Natural killer cell (primary cell): ENCODE measurements at regions not wholly inside any gene's neighbourhood (a gene's known extent, or its start where the extent isn't known, plus 50 kb on each side); places are given as distances from the start of the nearest gene placed in this dataset.

Experiments used
- ATAC-seq, 3 donors: fragments of 150-1000 bp in 2 of 3; fragments of 200-7000 bp in 1 of 3; cut with Tn5 transposase; 1 replicate in 1 of 3; 2 replicates in 2 of 3; pipeline ENCODE4 v1.10.0; 2021; ENCODE audit warnings: mild to moderate bottlenecking in 2 of 3, moderate library complexity in 2 of 3
- DNase-seq, 2 donors: peaks; one replicate each; pipeline versions ENCODE4 v3.0.0 to v3.0.0-alpha.2; 2013 to 2021; ENCODE audit warnings: mixed read lengths in 1 of 2
- H3K27ac ChIP-seq: one replicate; pipeline ENCODE4 v1.5.1; 2013; ENCODE audit warnings: mild to moderate bottlenecking, low read length
- H3K27me3 ChIP-seq: one replicate; pipeline ENCODE4 v1.6.1; 2013; ENCODE audit warnings: low read length; ENCODE audit not compliant: control insufficient read depth, insufficient read depth
- H3K36me3 ChIP-seq: one replicate; pipeline ENCODE4 v1.6.1; 2013; ENCODE audit warnings: low read length; ENCODE audit not compliant: control insufficient read depth, insufficient read depth
- H3K4me1 ChIP-seq: one replicate; pipeline ENCODE4 v1.6.1; 2013; ENCODE audit warnings: low read length; ENCODE audit not compliant: control insufficient read depth, insufficient read depth
- H3K4me3 ChIP-seq: one replicate; pipeline ENCODE4 v1.5.1; 2013; ENCODE audit warnings: low read length
- H3K9me3 ChIP-seq: one replicate; pipeline ENCODE4 v1.6.1; 2013; ENCODE audit warnings: low read length; ENCODE audit not compliant: control insufficient read depth, insufficient read depth
- H3K27ac Mint-ChIP-seq, 2 donors: one replicate each; pipeline ENCODE4 v1.8.0; 2022; ENCODE audit warnings: mild to moderate bottlenecking in 2 of 2, mixed read lengths in 2 of 2, moderate library complexity in 1 of 2
- H3K27me3 Mint-ChIP-seq, 2 donors: one replicate each; pipeline ENCODE4 v1.8.0; 2022; ENCODE audit warnings: low read depth in 2 of 2, mixed read lengths in 2 of 2
- H3K36me3 Mint-ChIP-seq: one replicate; pipeline ENCODE4 v1.8.0; 2022; ENCODE audit warnings: mixed read lengths
- H3K4me1 Mint-ChIP-seq, 2 donors: one replicate each; pipeline ENCODE4 v1.8.0; 2022; ENCODE audit warnings: mixed read lengths in 2 of 2
- H3K4me3 Mint-ChIP-seq: one replicate; pipeline ENCODE4 v1.8.0; 2022; ENCODE audit warnings: mild to moderate bottlenecking, moderate library complexity, mixed read lengths
- H3K9me3 Mint-ChIP-seq, 2 donors: one replicate each; pipeline ENCODE4 v1.8.0; 2022; ENCODE audit warnings: mixed read lengths in 2 of 2
- CTCF ChIP-seq: fragments of 200-600 bp; IDR thresholded peaks from one replicate; pipeline ENCODE4 v1.8.0; 2022; ENCODE audit warnings: antibody characterized with exemption
- whole genome bisulfite sequencing: methylation state at CpG from one replicate; pipeline ENCODE4 v1.1.7; 2013; ENCODE audit warnings: missing lambda C conversion rate; ENCODE audit not compliant: insufficient coverage; 5-methylcytosine and 5-hydroxymethylcytosine counted together
- intact Hi-C: fragments of 100-400 bp; cut with micrococcal nuclease; formaldehyde crosslinking; loops from one replicate; pipeline ENCODE4 v1.14.2; 2022

GRCh38 chr5:13063088-13063487 lies 881.4 kb downstream of the DNAH5 start:
- H3K36me3 ChIP-seq, result no peaks in the 10 kb centered on the region
- no peak overlapping the region for H3K4me3 ChIP-seq
- no peak overlapping the region for H3K27ac ChIP-seq
- Mint-ChIP-seq H3K27ac (no peak overlapping the region), H3K27me3 (no peaks in the 10 kb centered on the region), H3K4me1 (no peaks in the 10 kb centered on the region), H3K4me3 (no peak overlapping the region), H3K9me3 (no peaks in the 10 kb centered on the region), H3K36me3 (no peaks in the 10 kb centered on the region)
- WGBS, result 50% methylated on average over 1 of the region's 1 CpG
- TF ChIP-seq CTCF, result no peak
- no peak for ATAC-seq
- H3K4me1 ChIP-seq, result no peaks in the 10 kb centered on the region
- intact Hi-C loops, result no loop called here
- H3K9me3 ChIP-seq, result no peaks in the 10 kb centered on the region
- H3K27me3 ChIP-seq, result no peaks in the 10 kb centered on the region
- no peak for DNase-seq

- Mint-ChIP-seq H3K36me3 (no peaks in the 10 kb centered on the region), H3K9me3 (peaks cover 2 to 5% of the 10 kb centered on the region in 2 donors), H3K4me1 (no peaks in the 10 kb centered on the region), H3K27me3 (no peaks in the 10 kb centered on the region), H3K27ac (no peak overlapping the region), H3K4me3 (no peak overlapping the region)
- Histone ChIP-seq H3K4me1 (no peaks in the 10 kb centered on the region), H3K9me3 (peaks cover 4% of the 10 kb centered on the region), H3K36me3 (no peaks in the 10 kb centered on the region), H3K4me3 (no peak overlapping the region), H3K27me3 (no peaks in the 10 kb centered on the region), H3K27ac (no peak overlapping the region)
- 48% methylated on average over 2 of the region's 3 CpGs for WGBS
- no peak for TF ChIP-seq CTCF
- no peak for DNase-seq
- intact Hi-C loops, result no loop called here
- no peak for ATAC-seq
Measured at GRCh38 chr5:13045897-13046551, 898.5 kb downstream of the DNAH5 start.

DNA sequence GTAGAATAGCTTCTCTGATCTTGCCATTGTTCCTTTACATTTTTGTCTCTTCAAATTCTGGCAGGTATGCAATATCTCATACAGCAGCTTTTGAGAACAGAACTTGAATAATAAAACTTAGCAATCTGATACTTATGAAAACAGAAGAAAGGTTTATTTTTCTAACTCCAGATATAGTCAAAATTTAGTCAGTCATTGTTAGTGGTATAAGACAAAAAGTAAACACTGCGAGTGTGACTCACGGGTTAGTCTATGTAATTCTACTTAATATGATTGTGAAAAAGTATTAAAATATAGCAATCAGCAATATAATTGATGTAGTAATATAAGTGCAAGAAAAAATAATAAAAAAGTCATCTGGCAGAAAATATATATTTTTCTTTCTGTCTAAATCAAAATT lies 910.4 kb downstream of the DNAH5 start:
- Histone ChIP-seq H3K36me3 (no peaks in the 10 kb centered on the region), H3K27ac (no peak overlapping the region), H3K4me1 (no peaks in the 10 kb centered on the region), H3K9me3 (no peaks in the 10 kb centered on the region), H3K4me3 (no peak overlapping the region), H3K27me3 (no peaks in the 10 kb centered on the region)
- no peak overlapping the region for H3K27ac Mint-ChIP-seq
- TF ChIP-seq CTCF, result no peak
- intact Hi-C loops, result no loop called here
- DNase-seq, result no peak
- ATAC-seq, result no peak
- H3K9me3 Mint-ChIP-seq, result peaks cover 2 to 5% of the 10 kb centered on the region in 2 donors
- H3K4me1 Mint-ChIP-seq, result no peaks in the 10 kb centered on the region
- no peaks in the 10 kb centered on the region for H3K27me3 Mint-ChIP-seq
- 94% methylated on average over 2 of the region's 2 CpGs for WGBS
- H3K4me3 Mint-ChIP-seq, result no peak overlapping the region
- H3K36me3 Mint-ChIP-seq, result no peaks in the 10 kb centered on the region

DNA sequence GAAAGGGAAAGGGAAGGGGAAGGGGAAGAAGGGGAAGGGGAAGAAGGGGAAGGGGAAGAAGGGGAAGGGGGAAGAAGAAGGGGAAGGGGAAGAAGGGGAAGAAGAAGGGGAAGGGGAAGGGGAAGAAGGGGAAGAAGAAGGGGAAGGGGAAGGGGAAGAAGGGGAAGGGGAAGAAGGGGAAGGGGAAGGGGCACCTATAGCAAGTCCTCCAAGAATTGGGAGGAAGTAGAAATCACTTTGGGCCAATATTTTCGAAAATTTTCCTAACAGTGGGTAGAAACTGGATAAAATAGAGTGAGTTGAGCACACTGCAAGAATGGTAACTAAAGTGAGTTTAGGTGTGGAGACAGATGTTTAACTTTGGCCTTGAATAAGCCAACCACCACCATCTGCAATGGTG lies 915.3 kb downstream of the DNAH5 start:
- Histone ChIP-seq H3K9me3 (no peaks in the 10 kb centered on the region), H3K27me3 (no peaks in the 10 kb centered on the region), H3K27ac (no peak overlapping the region), H3K4me3 (no peak overlapping the region), H3K4me1 (no peaks in the 10 kb centered on the region), H3K36me3 (no peaks in the 10 kb centered on the region)
- DNase-seq (no peak), ATAC-seq (no peak)
- Mint-ChIP-seq H3K4me3 (no peak overlapping the region), H3K4me1 (no peaks in the 10 kb centered on the region), H3K27me3 (no peaks in the 10 kb centered on the region), H3K9me3 (peaks cover 2 to 3% of the 10 kb centered on the region in 2 donors), H3K36me3 (no peaks in the 10 kb centered on the region), H3K27ac (no peak overlapping the region)
- 64% methylated on average over 1 of the region's 1 CpG for WGBS
- TF ChIP-seq CTCF, result no peak
- intact Hi-C loops, result no loop called here
